Left renal cortex interstitium (tissue), 4 donors: ENCODE measurements at regions not wholly inside any gene's neighbourhood (a gene's known extent, or its start where the extent isn't known, plus 50 kb on each side); places are given as distances from the start of the nearest gene placed in this dataset.
A peak's percentile ranks its signal among the peaks of the same experiment; 100 is the strongest.

Experiments used
- DNase-seq, 4 donors: peaks; one replicate each; pipeline ENCODE4 v3.0.0-alpha.2; 2013; ENCODE audit warnings: low read depth in 4 of 4, low spot score in 2 of 4, missing footprints in 1 of 4

DNA sequence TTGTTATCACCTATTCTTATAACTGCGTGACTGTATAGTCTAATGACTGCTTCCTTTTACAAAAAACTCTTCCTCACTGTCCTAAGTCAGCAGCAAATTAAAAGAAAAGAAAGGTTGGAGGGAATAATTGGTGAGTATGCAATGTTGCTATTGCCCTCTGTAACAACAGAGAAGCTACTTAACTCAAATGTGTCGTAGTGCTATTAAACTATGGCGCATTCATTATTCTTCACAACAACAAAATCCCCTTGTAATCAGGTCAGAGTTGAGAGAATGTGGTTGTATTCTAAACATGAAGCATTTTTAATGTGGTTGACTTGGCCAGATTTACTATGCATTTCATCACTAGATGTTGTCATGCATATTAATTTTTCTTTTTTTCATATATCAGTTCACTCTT is 897.8 kb upstream of the PHF14 start:
- DNase-seq: no peak

DNA sequence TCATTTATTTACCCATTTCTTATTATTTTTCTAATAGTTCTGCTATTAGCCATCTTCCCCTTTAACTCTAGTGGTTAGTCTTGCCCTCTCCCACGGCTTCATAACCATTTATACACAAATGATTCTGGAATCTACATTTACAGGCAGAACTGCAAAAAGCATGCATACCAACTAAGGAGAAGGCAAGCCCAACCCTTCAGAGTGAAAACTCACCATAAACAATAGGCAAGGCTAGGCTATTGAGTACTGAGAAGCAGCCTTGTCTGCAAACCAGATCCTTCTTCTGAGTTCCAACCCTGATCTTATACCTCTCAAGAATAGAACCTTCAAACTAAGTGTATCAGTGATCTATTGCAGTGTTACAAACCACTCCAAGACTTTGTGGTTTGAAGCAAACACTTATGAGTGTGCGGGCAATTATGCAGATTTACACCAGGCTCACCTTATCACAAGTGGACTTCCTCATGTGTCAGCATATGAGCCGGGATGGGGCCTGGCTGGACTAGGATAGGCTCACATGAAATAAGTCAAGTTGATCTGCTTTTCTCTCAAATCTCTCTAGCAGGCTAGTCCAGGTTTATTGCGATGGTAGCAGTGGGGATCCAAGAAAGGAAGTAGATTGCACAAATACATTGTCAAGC is 896.9 kb upstream of the PHF14 start:
- DNase-seq: no peak

DNA sequence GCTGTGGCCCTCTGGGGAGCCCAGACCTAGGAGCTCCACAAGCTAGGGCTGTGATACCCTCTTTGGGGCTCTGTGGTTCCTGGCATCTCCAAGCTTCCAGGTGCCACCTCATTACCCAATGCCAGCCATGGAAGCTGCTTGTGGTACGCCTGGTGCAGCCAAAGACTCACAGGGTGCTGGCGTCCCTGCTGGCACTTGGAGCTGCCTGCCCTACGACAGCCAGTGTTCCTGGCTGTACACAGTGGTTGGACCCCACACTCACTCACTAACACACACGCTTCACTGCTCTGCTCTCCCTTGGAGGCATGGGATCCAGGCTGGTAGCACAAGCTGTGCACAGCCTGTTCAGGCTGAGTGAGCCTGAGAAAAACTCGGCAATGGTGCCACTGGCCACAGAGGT is 894.1 kb upstream of the PHF14 start:
- no peak for DNase-seq

DNA sequence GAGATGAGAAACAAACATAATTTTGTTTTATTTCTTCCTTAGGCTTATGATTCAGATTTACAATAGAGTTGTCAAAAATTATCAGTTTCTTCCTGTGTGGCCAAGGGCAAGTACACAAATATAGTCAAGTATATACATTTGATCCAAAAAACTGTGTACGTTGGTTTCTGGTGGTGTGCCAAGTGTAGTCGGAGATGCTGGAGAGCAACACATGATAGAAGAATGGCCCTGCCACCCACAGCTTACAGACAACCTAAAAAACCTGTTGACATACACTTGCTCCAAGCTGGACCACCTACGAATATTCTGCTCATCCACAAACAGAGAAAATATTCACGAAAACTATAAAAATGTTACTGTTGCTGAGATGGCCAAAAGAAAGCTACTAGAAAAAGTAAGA is 890.8 kb upstream of the PHF14 start:
- no peak for DNase-seq

DNA sequence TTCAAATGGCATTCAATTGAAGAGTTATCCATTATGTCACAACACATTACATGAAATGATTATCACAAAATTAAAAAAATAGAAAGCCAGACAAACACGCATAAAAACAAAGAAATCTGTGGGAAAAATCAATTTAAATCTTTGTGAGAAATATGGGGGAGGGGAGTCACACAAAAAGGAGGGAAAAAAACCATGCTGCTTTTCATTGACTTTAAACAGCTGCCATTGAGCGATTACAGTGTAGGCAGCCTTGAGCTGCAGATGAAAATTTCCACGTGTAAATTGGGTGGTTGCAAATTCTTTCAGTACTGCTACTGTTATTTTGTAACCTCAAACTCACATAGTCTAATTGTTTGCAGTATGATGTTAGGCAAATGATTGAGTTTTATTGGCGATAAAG is 889.9 kb upstream of the PHF14 start:
- DNase-seq: no peak

DNA sequence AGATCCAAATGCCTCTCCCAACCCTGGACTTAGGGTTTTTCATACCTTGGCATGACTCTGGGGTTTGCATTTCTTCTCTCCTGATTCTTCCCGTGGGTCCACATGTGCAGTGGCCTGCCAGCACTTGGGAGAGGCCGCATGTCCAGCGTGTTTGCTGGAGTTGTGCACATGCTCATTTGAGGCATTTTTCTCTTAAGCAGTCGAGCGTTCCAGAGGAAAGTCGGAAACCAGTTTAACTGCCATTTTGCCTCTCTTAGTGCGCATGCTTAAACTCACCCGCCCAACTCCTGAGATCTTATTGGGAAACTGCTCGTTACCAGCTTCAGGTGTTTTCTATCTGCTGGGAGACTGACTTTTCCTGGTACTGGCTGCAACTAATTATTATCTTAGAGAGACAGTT is 888.4 kb upstream of the PHF14 start:
- DNase-seq: no peak

DNA sequence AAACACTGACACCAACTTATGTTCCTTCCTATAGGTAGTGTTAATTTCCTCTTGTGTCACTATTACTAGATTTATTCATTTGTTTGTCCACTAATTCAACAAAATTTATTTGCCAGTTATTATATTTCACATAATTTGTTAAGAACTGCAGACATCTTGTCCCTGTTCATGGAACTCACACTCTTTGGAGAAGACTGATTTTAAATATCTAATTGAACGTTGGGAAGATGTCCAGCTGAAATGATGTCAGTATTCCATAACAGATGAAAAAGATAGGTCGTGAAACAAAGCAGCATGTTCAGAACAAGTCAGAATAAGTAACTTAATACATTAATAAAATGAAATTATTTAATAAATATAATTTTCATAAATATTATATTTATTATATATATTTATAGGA is 873.1 kb upstream of the PHF14 start:
- no peak for DNase-seq

DNA sequence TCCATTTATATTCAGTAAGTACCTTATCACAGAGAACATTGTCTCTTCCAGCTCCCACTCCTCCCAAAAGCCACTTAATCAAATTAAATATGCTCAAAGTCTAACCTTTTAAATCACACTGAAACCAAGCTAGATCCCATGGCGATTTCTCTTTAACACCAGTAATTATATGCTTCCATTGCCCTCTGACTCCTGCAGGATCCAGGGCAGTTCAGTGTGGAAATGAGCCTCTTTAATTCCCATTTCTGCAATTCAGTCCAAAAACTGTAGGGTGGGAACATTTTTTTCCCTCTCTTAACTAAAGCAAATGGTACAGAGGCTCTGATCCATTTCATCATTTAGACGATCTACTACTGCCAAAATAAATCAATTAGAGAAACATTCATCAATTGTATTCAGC is 872.3 kb upstream of the PHF14 start:
- DNase-seq: no peak

DNA sequence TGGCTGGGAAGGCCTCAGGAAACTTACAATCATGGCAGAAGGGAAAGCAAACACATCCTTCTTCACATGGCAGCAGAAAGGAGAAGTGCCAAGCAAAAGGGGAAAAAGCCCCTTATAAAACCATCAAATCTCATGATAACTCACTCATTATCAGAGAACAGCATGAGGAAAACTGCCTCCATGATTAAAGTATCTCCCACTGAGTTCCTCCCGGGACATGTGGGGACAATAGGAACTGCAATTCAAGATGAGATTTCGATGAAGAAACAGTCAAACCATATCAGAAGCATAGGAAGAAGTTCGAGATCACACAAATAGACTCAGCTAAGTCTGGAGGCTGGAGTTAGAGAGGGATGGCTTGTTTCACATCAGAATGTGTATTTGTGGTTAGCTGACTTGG is 869.4 kb upstream of the PHF14 start:
- DNase-seq: no peak

DNA sequence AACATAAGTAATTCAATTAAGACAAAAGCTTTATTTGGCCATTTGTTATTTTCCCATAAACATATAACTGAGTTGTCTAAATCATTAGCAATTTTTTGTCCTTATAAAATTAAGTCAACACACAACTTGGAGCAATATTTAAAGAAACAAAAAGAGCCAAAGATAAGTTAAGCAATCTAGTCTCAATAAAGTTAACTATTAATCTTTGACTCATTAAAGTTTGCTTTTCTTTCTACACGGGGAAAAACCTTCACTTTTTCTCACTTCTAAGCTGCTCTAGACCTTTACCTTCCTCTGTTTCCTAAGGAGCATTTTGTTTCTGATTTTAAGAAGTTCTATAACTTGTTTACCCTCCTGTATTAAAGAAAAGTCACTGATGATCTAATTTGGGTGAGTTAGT is 867.1 kb upstream of the PHF14 start:
- no peak for DNase-seq

DNA sequence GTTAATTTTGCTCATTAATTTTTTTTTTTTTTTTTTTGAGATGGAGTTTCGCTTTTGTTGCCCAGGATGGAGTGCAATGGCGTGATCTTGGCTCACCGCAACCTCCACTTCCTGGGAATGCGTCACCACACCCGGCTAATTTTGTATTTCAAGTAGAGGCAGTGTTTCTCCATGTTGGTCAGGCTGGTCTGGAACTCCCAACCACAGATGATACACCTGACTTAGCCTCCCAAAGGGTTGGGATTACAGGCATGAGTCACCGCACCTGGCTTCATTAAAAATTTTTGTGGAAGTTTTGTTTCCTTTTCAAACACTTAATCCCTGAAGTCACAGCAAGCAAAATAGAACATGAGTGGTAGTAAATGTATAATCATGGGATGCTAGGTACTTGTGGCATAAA is 857.2 kb upstream of the PHF14 start:
- no peak for DNase-seq

DNA sequence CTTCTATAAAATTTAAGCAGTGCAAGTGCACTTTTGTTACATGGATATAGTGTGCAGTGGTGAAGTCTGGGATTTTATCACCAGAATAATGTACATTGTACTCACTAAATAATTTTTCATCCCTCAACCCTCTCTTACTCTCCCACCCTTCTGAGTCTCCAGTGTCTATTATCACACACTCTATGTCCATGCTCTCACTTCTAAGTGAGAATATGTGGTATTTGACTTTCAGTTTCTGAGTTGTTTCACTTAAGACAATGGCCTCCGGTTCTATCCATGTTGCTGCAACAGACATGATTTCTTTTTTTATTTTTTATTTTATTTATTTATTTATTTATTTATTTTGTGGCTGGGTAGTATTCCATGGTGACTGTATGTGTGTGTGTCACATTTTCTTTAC is 855.9 kb upstream of the PHF14 start:
- DNase-seq: no peak

DNA sequence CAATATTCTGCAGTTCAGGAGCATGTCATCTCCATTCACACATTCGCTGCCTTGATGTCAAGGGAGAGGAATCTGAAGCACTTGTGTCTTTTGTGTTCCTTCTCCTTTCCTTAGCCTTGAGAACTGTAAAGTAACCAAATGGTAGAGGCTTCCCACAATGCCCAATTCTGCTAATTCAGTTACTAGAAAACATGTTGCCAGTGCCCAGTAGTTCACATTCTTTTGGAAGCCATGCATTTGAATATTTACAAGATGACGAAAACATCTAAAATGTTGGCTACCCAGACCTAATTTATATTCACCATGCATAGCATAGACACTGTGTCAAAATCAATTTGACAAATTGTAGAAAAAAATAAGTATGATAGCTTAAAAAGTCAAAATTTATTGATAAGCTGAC is 852.7 kb upstream of the PHF14 start:
- DNase-seq: no peak

DNA sequence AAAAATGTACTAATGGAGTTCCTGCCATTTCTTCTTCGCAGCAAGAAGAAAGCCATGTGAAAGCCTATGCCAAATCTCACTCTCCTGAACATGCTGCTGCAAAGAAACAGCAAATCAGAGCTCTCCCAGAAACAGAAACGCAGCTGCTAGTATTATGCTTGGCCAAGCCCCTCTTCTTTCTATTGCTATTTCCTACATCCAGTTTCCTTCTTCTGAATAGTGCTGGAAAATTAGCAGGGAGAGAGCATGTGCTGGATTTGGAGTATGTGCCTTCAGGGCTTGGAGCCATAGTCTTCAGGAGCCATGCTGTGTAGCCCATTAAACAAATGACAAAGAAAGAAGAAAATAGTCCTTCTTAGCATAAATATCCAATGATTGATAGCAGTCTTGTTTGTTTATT is 852.0 kb upstream of the PHF14 start:
- peak in 2 of 4 donors; percentile 2 to 5 for DNase-seq

DNA sequence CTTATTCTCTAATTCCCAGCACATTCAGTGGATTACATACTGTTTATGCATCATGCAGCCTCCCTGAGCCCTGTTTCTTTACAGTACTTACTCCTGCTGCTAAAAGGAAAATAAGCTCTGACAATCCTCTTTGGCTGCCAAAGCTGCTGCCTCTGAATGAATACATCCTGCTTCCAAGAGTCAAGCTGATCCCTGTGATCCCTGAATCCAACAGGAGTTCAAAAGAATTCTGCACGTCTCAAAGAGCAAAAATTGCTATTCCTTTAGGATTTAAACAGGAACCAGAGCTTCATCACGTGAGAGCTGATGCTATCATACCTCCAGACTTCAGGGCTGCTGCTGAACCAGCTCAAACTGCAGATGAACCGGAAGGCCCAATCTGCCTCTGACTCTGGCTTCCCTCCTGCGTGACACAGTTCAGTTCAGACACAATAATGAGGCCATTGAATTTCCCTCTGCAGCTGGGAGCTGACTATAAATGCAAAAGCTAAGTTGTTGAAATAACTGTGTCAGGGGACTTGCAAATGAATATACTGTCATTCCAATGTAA is 851.0 kb upstream of the PHF14 start:
- peak; percentile 11 to 27 (median 19) for DNase-seq

DNA sequence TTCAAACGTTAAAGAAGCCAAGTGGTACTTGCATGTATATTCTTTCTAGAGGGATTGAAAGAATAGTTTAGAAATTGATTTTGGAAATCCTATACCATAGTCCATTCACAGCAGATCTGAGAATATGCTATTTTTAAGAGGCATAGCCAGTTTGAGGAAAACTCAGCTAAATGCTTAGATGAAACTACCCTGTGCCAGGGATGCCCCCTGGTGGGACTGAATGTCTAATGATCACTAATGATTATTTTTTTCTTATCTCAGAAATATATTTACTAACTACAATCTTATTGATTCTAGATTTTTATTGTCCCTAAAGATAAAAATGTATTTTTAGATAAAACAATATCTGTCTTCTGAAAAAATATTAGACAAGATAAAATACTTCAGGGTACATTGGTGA is 844.9 kb upstream of the PHF14 start:
- DNase-seq: no peak

DNA sequence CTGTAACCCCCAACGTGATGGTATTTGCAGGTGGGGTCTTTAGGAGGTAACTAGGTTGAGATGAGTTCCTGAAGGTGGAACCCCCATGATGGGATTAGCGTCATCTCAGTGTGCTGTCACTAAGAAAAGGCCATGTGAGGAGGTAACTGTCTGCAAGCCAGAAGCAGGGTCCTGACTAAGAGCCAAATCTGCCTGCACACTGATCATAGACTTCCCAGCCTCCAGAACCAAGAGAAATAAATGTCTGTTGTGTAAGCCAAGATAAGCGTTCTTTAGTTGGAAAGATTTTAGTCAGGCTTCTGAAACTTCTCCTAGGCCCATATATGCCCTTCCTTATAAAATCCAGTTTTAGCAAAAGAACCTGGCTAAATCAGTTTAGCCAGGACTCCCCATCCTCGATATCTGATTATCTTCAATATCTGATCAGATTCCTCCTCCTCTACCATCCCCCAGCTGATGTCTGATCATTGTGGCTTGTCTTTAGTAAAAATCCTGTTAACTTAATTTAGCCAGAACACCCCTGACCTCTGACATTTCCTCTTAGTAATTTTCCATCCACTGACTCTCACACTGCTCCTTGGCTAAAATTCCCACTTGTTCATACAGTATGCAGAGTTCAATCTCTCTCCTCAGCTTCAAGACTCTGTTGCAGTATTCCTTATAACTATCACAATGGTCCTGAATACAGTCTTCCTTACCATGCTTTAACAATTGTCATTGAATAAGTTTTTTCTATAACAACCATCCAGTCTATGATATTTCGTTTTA is 835.4 kb upstream of the PHF14 start:
- DNase-seq: no peak

DNA sequence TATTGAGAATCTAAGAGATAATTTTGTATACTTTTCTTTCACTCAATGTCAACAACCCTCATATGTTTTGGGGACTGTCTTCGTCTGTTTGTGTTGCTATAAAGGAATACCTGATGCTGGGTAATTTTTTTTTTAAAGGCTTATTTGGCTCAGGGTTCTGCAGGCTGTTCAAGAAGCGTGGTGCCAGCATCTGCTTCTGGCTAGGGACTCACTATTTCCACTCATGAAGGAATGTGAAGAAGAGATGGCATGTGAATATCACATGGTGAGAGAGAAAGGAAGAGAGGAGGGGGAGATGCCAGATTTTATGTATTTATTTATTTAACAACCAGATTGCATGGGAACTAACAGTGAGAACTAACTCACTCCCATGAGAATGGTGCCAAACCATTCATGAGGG is 827.4 kb upstream of the PHF14 start:
- DNase-seq: no peak

DNA sequence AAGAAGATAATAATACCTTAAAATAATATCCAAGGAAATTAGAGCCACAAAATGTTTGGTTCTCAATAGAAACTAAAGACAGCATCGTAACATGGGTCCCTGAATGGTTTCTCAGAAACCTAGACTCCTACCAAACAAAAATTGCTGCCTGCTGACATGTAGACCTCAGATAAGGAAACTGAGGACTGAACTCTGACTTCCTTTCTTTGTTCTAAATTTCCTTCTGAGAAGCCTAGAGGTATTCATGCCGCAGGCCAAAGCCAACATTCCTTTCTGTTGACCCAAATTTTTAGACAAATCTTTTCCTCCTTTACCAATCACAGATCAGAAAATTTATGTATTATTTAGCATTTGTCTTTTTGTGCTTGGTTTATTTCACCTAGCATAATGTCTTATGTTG is 816.7 kb upstream of the PHF14 start:
- DNase-seq: no peak

DNA sequence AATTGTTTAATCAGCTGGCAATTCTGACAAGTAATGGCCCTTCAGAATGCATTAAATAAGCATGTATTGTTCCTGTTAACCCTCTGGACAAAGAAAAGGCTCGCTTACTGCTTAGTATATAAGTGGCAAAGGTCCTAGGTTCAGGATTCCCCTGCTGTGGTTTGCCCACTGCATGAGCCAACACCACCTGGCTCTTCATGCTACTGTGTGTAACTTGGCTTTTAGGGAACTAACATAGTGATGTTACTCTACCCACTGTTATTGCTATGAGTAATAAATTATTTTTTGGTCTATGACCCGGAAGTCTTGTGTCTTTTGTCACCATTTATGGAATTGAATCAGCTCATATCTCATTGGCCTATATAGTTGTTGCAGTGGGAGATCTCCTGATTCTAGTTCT is 791.7 kb upstream of the PHF14 start:
- DNase-seq: no peak

DNA sequence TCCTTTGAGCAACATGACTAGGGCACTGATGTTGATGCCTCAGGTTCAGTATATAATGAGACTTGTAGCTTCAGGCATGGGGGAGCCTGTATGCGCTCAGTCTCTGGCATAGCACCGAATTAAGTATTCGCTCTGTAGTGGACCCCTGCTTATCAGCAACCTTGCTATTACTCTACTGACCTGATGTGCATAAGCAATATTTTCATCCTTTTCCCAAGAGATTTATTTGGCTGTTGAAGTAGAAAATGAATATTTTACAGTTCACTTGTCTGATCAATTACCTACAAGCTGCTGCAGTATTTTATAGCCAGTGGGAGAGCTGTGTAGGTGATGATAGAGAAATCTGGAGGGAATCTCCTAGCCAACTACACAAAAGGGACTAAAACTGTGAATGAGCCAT is 781.6 kb upstream of the PHF14 start:
- no peak for DNase-seq

DNA sequence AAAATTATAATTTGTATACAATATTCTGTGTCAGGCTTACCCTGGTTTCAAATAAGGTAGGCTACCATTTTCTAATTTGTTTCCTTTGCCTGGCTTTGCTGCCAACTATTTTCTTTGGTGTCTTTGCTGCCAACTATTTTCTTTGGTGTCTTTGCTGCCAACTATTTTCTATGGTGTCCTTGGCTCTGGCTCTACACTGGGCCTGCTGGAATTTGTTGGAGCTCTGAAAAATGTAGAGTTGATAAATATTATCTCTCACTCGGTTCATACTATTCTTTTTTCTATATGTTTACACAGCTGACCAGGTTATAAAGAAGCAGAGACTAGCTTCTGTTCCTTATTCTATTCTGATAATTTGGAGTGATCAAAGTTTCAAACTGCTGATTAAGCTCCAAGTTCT is 768.0 kb upstream of the PHF14 start:
- DNase-seq: no peak
